Activated T-cell treated with anti-CD3 and anti-CD28 coated beads, Interleukin-2, amount 50 U/mL, for 72 hours (primary cell): ENCODE measurements at regions not wholly inside any gene's neighbourhood (a gene's known extent, or its start where the extent isn't known, plus 50 kb on each side); places are given as distances from the start of the nearest gene placed in this dataset.
"Not testable (repeated sequence)": the region's sequence is repeated elsewhere in the genome, so short reads cannot be mapped to it uniquely, and the experiment has no call there.

Experiments
- ATAC-seq, 2 donors: fragments of 150-1000 bp; cut with Tn5 transposase; replicated peaks in 1 of 2; 2 replicates each; pipeline ENCODE4 v1.10.0; 2021; ENCODE audit warnings: moderate library complexity in 2 of 2, mild to moderate bottlenecking in 1 of 2
- DNase-seq, 2 donors: peaks; one replicate each; pipeline ENCODE4 v3.0.0; 2021 to 2022; ENCODE audit warnings: mixed read lengths in 1 of 2
- H3K27ac Mint-ChIP-seq: one replicate; pipeline ENCODE4 v1.8.0; 2022; ENCODE audit warnings: mild to moderate bottlenecking, moderate library complexity, mixed read lengths
- H3K27me3 Mint-ChIP-seq: one replicate; pipeline ENCODE4 v1.8.0; 2022; ENCODE audit warnings: low read depth, mixed read lengths
- H3K36me3 Mint-ChIP-seq, 2 donors: one replicate each; pipeline ENCODE4 v1.8.0; 2022; ENCODE audit warnings: mixed read lengths in 2 of 2, mild to moderate bottlenecking in 1 of 2; ENCODE audit not compliant: insufficient read depth in 2 of 2
- H3K4me1 Mint-ChIP-seq: one replicate; pipeline ENCODE4 v1.8.0; 2022; ENCODE audit warnings: low read depth, mixed read lengths
- H3K4me3 Mint-ChIP-seq, 2 donors: one replicate each; pipeline ENCODE4 v1.8.0; 2022; ENCODE audit warnings: mild to moderate bottlenecking in 2 of 2, mixed read lengths in 2 of 2, moderate library complexity in 2 of 2
- H3K9me3 Mint-ChIP-seq, 2 donors: one replicate each; pipeline ENCODE4 v1.8.0; 2022; ENCODE audit warnings: mixed read lengths in 2 of 2

GRCh38 chr3:73839032-73839431, 214.3 kb upstream of the PDZRN3 start:
- Mint-ChIP-seq H3K4me1 (no peaks in the 10 kb centered on the region), H3K9me3 (peaks cover 16 to 17% of the 10 kb centered on the region in 2 donors), H3K27me3 (no peaks in the 10 kb centered on the region), H3K36me3 (peaks cover 0 to 2% of the 10 kb centered on the region in 2 donors), H3K4me3 (no peak overlapping the region), H3K27ac (no peak overlapping the region)
- ATAC-seq (no peak), DNase-seq (no peak)

DNA sequence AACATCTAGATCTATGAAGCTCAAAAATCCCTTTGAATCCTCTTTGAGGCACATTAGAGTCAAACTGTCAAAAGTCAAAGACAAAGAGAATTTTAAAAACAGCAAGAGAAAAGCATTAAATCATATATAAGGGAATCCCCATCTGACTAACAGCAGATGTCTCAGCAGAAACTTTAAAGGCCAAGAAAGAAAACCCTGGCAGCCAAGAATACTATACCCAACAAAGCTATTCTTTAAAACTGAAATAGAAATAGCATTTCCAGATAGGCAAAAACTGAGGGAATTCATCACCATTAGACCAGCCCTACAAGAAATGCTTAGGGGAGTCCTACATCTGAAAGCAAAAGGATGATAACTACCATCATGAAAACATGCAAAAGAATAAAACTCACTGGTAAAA, 211.2 kb upstream of the PDZRN3 start:
- no peak for ATAC-seq
- Mint-ChIP-seq H3K4me1 (no peaks in the 10 kb centered on the region), H3K27me3 (no peaks in the 10 kb centered on the region)

DNA sequence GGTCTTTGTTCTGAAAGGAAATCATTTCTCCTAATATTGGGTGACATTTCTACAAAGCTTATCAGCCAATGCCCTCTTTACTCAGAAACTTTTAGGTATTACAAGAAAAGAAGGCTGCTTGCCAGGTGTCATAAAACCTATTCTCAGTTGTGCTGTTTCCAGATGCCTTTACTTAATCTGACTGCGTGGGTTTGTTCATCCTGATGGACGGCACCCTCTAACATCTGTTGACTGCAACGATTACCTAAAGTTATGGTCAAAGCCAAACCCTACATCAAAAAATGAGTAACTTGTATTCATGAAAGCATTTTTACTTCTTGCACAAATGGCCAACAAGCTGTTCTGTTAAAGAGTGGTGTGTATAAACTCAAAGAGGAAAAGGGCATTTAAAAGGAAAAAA, 207.7 kb upstream of the PDZRN3 start:
- H3K36me3 Mint-ChIP-seq: peaks cover 0 to 2% of the 10 kb centered on the region in 2 donors
- ATAC-seq: no peak
- no peaks in the 10 kb centered on the region for H3K4me1 Mint-ChIP-seq
- H3K27ac Mint-ChIP-seq: no peak overlapping the region
- H3K4me3 Mint-ChIP-seq: no peak overlapping the region
- peaks cover 11 to 16% of the 10 kb centered on the region in 2 donors for H3K9me3 Mint-ChIP-seq
- H3K27me3 Mint-ChIP-seq: no peaks in the 10 kb centered on the region
- DNase-seq: no peak

More for the DNA sequence above, 211.2 kb upstream of the PDZRN3 start:
- peaks cover 0 to 2% of the 10 kb centered on the region in 2 donors for H3K36me3 Mint-ChIP-seq
- H3K27ac Mint-ChIP-seq: no peak overlapping the region
- peaks cover 16 to 17% of the 10 kb centered on the region in 2 donors for H3K9me3 Mint-ChIP-seq
- H3K4me3 Mint-ChIP-seq: no peak overlapping the region
- no peak for DNase-seq

- ATAC-seq: no peak
- Mint-ChIP-seq H3K27ac (no peak overlapping the region), H3K36me3 (no peaks in the 10 kb centered on the region), H3K4me1 (no peaks in the 10 kb centered on the region), H3K27me3 (no peaks in the 10 kb centered on the region), H3K9me3 (peaks cover 2 to 5% of the 10 kb centered on the region in 2 donors), H3K4me3 (no peak overlapping the region)
- DNase-seq: no peak
Observed at GRCh38 chr3:73828348-73828747, 203.6 kb upstream of the PDZRN3 start.

- DNase-seq: no peak
- no peaks in the 10 kb centered on the region for H3K4me1 Mint-ChIP-seq
- ATAC-seq: no peak
- H3K9me3 Mint-ChIP-seq: peaks cover 2 to 5% of the 10 kb centered on the region in 2 donors
- no peak overlapping the region for H3K27ac Mint-ChIP-seq
- no peaks in the 10 kb centered on the region for H3K27me3 Mint-ChIP-seq
- no peak overlapping the region for H3K4me3 Mint-ChIP-seq
- H3K36me3 Mint-ChIP-seq: no peaks in the 10 kb centered on the region
Observed at GRCh38 chr3:73827725-73828211, 203.0 kb upstream of the PDZRN3 start.

- DNase-seq (no peak), ATAC-seq (no peak)
- Mint-ChIP-seq H3K27ac (no peak overlapping the region), H3K4me3 (no peak overlapping the region), H3K9me3 (peaks cover 5 to 7% of the 10 kb centered on the region in 2 donors), H3K4me1 (no peaks in the 10 kb centered on the region), H3K36me3 (no peaks in the 10 kb centered on the region), H3K27me3 (no peaks in the 10 kb centered on the region)
Observed at GRCh38 chr3:73827204-73827603, 202.5 kb upstream of the PDZRN3 start.

DNA sequence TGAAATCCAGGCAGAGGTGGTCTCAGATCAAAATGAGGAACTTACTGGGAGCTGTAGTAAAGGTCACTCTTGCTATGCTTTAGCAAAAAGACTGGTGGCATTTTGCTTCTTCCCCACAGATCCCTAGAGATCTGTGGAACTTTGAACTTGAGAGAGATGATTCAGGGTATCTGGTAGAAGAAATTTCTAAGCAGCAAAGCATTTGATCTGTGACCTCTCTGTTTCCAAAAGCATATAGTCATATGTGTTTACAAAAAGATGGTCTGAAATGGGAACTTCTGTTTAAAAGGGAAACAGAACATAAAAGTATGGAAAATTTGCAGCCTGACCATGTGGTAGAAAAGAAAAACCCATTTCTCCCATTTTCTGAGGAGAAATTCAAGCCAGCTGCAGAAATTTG, 196.2 kb upstream of the PDZRN3 start:
- ATAC-seq, H3K4me1 Mint-ChIP-seq, H3K27me3 Mint-ChIP-seq, H3K36me3 Mint-ChIP-seq, H3K4me3 Mint-ChIP-seq, H3K9me3 Mint-ChIP-seq, H3K27ac Mint-ChIP-seq, DNase-seq: not testable (repeated sequence)

DNA sequence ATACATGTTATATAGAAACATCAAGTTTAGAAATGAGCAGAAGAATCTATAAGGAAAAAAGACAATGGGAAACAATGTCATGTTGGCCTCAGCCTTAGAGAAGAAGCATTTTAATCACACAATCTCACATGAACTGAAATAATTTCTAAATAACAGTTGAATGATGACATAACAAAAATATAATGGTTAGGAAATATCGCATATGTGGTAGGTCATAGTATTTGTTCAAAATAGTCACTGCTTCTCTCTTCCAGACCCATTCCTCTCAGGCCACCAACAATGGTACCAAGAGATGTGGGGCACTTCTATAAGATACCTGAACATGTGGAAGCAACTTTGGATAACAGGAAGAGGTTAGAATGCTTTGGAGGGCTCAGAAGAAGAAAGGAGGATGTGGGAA, 195.7 kb upstream of the PDZRN3 start:
- DNase-seq (no peak), ATAC-seq (no peak)
- Mint-ChIP-seq H3K4me3 (no peak overlapping the region), H3K9me3 (peaks cover 6 to 7% of the 10 kb centered on the region in 2 donors), H3K27me3 (no peaks in the 10 kb centered on the region), H3K27ac (no peak overlapping the region), H3K36me3 (peaks cover 2% of the 10 kb centered on the region in 2 donors), H3K4me1 (no peaks in the 10 kb centered on the region)

DNA sequence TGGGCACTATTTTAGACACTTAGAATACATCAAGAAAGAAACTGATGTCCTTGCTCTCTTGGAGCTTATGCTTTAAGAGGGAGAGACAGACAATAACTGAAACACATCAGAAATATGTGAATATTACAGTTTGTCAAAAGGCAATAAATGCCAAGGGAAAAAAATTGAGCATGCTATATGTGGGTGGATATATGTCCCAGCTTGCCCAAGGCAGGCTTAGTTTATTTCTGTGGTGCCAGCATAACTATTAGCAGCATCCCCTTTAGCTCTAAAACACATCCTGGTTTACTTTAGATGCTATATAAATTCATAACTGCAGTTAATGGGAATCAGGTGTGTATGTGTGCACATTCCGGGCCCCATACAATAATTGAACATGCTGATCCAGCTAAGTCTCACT, 191.2 kb upstream of the PDZRN3 start:
- Mint-ChIP-seq H3K9me3 (peaks cover 2 to 5% of the 10 kb centered on the region in 2 donors), H3K4me1 (no peaks in the 10 kb centered on the region), H3K27ac (no peak overlapping the region), H3K4me3 (no peak overlapping the region), H3K27me3 (no peaks in the 10 kb centered on the region), H3K36me3 (peaks cover 2% of the 10 kb centered on the region in 2 donors)
- no peak for DNase-seq
- no peak for ATAC-seq

- no peak overlapping the region for H3K27ac Mint-ChIP-seq
- H3K4me3 Mint-ChIP-seq: no peak overlapping the region
- no peaks in the 10 kb centered on the region for H3K27me3 Mint-ChIP-seq
- peaks cover 0 to 4% of the 10 kb centered on the region in 2 donors for H3K9me3 Mint-ChIP-seq
- DNase-seq: no peak
- H3K4me1 Mint-ChIP-seq: no peaks in the 10 kb centered on the region
- ATAC-seq: no peak
- H3K36me3 Mint-ChIP-seq: peaks cover 0 to 1% of the 10 kb centered on the region in 2 donors
Observed at GRCh38 chr3:73813692-73814292, 189.1 kb upstream of the PDZRN3 start.

GRCh38 chr3:73813291-73813690, 188.6 kb upstream of the PDZRN3 start:
- Mint-ChIP-seq H3K4me3 (no peak overlapping the region), H3K27ac (no peak overlapping the region), H3K9me3 (peaks cover 0 to 4% of the 10 kb centered on the region in 2 donors), H3K4me1 (no peaks in the 10 kb centered on the region), H3K36me3 (peaks cover 0 to 1% of the 10 kb centered on the region in 2 donors), H3K27me3 (no peaks in the 10 kb centered on the region)
- no peak for DNase-seq
- no peak for ATAC-seq

- H3K4me3 Mint-ChIP-seq: no peak overlapping the region
- H3K36me3 Mint-ChIP-seq: peaks cover 0 to 1% of the 10 kb centered on the region in 2 donors
Observed at GRCh38 chr3:73812054-73812453, 187.3 kb upstream of the PDZRN3 start.

DNA sequence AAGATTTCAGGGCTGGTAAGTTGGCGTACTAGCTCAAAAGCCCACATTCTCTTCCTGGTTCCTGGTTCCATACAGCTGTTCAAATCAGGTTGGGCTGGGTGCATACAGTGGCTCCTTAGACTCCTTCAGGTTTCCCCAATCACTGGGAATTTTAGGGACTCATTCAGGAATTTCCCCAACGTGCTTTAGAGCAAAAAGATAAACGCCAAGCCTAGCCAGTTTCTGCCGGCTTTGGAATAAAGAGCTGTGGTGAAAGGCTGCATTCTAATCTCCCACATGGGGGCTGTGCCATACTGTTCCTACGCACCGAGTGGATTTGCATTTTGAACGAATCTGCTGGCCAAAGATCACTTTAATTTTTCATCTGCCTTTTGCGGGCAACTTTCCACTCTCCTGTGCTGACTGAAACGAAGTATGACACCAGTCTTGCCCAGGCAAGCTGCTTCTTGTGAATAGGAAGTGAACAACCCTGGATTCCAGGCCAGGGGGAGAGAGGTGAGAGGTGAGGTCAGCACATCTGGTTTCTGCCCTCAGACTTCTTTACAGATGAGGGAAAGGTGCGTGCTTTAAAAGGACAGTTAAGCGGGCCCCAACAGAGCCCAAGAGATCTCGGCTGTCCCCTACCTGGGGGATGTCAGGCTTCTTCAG, 184.2 kb upstream of the PDZRN3 start:
- Mint-ChIP-seq H3K4me3 (no peak overlapping the region), H3K27me3 (no peaks in the 10 kb centered on the region), H3K4me1 (no peaks in the 10 kb centered on the region), H3K27ac (no peak overlapping the region), H3K36me3 (peaks cover 0 to 1% of the 10 kb centered on the region in 2 donors), H3K9me3 (peaks cover 2 to 10% of the 10 kb centered on the region in 2 donors)
- ATAC-seq (no peak), DNase-seq (no peak)

More at GRCh38 chr3:73812054-73812453, 187.3 kb upstream of the PDZRN3 start:
- H3K27me3 Mint-ChIP-seq: no peaks in the 10 kb centered on the region
- DNase-seq (no peak), ATAC-seq (no peak)
- no peak overlapping the region for H3K27ac Mint-ChIP-seq
- H3K4me1 Mint-ChIP-seq: no peaks in the 10 kb centered on the region
- peaks cover 0 to 4% of the 10 kb centered on the region in 2 donors for H3K9me3 Mint-ChIP-seq
